ENCODE measurements at regions not wholly inside any gene's neighbourhood (a gene's known extent, or its start where the extent isn't known, plus 50 kb on each side); places are given as distances from the start of the nearest gene placed in this dataset.
A peak's percentile ranks its signal among the peaks of the same experiment; 100 is the strongest.

GRCh38 chr6:108742041-108742440, 106.2 kb upstream of the ARMC2 start:
- Histone ChIP-seq H3K36me3 (no peaks in the 10 kb centered on the region), H3K27me3 (no peaks in the 10 kb centered on the region), H3K4me1 (peaks cover 0 to 31% (median 9%) of the 10 kb centered on the region in 3 donors), H3K4me3 (no peak overlapping the region), H3K27ac (no peak overlapping the region), H3K9me3 (no peaks in the 10 kb centered on the region)
- no peak for DNase-seq
- no peak for TF ChIP-seq POLR2A (IDR thresholded peaks at IDR 0.05)
- no peak for TF ChIP-seq CTCF (IDR thresholded peaks at IDR 0.05)
- 38 to 58% methylated on average over 2 of the region's 2 CpGs for WGBS, 2 donors
- intact Hi-C loops (cut with DNase I) = no loop called here

GRCh38 chr6:108744244-108744972, 103.8 kb upstream of the ARMC2 start:
- Histone ChIP-seq H3K9me3 (no peaks in the 10 kb centered on the region), H3K4me1 (peaks cover 0 to 14% (median 3%) of the 10 kb centered on the region in 3 donors), H3K27ac (peak overlapping the region in 1 of 4 donors; percentile 17), H3K36me3 (no peaks in the 10 kb centered on the region), H3K4me3 (no peak overlapping the region), H3K27me3 (no peaks in the 10 kb centered on the region)
- WGBS, 2 donors = 71 to 74% methylated on average over 8 of the region's 8 CpGs
- intact Hi-C loops (cut with DNase I) = no loop called here
- no peak for DNase-seq
- TF ChIP-seq CTCF (IDR thresholded peaks at IDR 0.05) = no peak
- TF ChIP-seq POLR2A (IDR thresholded peaks at IDR 0.05) = no peak

GRCh38 chr6:108744996-108745395, 103.2 kb upstream of the ARMC2 start:
- 68 to 75% methylated on average over 4 to 5 of the region's 5 CpGs for WGBS, 2 donors
- Histone ChIP-seq H3K36me3 (no peaks in the 10 kb centered on the region), H3K4me1 (peaks cover 0 to 10% (median 3%) of the 10 kb centered on the region in 3 donors), H3K27me3 (no peaks in the 10 kb centered on the region), H3K9me3 (no peaks in the 10 kb centered on the region), H3K27ac (no peak overlapping the region), H3K4me3 (no peak overlapping the region)
- no peak for DNase-seq
- TF ChIP-seq POLR2A (IDR thresholded peaks at IDR 0.05) (no peak), CTCF (IDR thresholded peaks at IDR 0.05) (no peak)
- intact Hi-C loops (cut with DNase I) = no loop called here

- DNase-seq = no peak
- Histone ChIP-seq H3K4me1 (peaks cover 0 to 10% (median 3%) of the 10 kb centered on the region in 3 donors), H3K27ac (no peak overlapping the region), H3K4me3 (no peak overlapping the region), H3K9me3 (no peaks in the 10 kb centered on the region), H3K27me3 (no peaks in the 10 kb centered on the region), H3K36me3 (no peaks in the 10 kb centered on the region)
- intact Hi-C loops (cut with DNase I) = no loop called here
- WGBS, 2 donors = 100% methylated on average over 2 of the region's 2 CpGs
- TF ChIP-seq POLR2A (IDR thresholded peaks at IDR 0.05) = no peak
- no peak for TF ChIP-seq CTCF (IDR thresholded peaks at IDR 0.05)
Measured at GRCh38 chr6:108745664-108746336, 102.4 kb upstream of the ARMC2 start.

GRCh38 chr6:108746366-108746765, 101.9 kb upstream of the ARMC2 start:
- Histone ChIP-seq H3K4me1 (peaks cover 0 to 5% (median 3%) of the 10 kb centered on the region in 3 donors), H3K27me3 (no peaks in the 10 kb centered on the region), H3K9me3 (no peaks in the 10 kb centered on the region), H3K4me3 (no peak overlapping the region), H3K27ac (no peak overlapping the region), H3K36me3 (no peaks in the 10 kb centered on the region)
- DNase-seq = no peak
- 40 to 64% methylated on average over 1 to 2 of the region's 5 CpGs for WGBS, 2 donors
- intact Hi-C loops (cut with DNase I) = no loop called here
- TF ChIP-seq POLR2A (IDR thresholded peaks at IDR 0.05) (no peak), CTCF (IDR thresholded peaks at IDR 0.05) (no peak)

All from esophagus squamous epithelium (tissue), 5 donors.